Karpas-422 (cell line): ENCODE measurements at regions not wholly inside any gene's neighbourhood (a gene's known extent, or its start where the extent isn't known, plus 50 kb on each side); places are given as distances from the start of the nearest gene placed in this dataset.
"Not testable (repeated sequence)": the region's sequence is repeated elsewhere in the genome, so short reads cannot be mapped to it uniquely, and the experiment has no call there.

ENCODE experiments used
- DNase-seq: peaks from one replicate; pipeline ENCODE4 v3.0.0-alpha.2; 2015
- H2AFZ ChIP-seq: fragments of 200-600 bp; sonication (generic); 2 replicates; pipeline ENCODE4 v1.6.1; 2014; ENCODE audit warnings: antibody characterized with exemption, low read length, mixed read lengths
- H3K27ac ChIP-seq: fragments of 200-600 bp; sonication (generic); 2 replicates; pipeline ENCODE4 v1.5.1; 2014; ENCODE audit warnings: mild to moderate bottlenecking, low read length, moderate library complexity
- H3K27me3 ChIP-seq: fragments of 200-600 bp; sonication (generic); 2 replicates; pipeline ENCODE4 v1.6.1; 2014; ENCODE audit warnings: low read length, mixed read lengths
- H3K36me3 ChIP-seq: fragments of 200-600 bp; sonication (generic); 2 replicates; pipeline ENCODE4 v1.6.1; 2014; ENCODE audit warnings: low read length, mixed read lengths; ENCODE audit not compliant: insufficient read depth
- H3K4me1 ChIP-seq: fragments of 200-600 bp; sonication (generic); 2 replicates; pipeline ENCODE4 v1.6.1; 2014; ENCODE audit warnings: mild to moderate bottlenecking, low read length, mixed read lengths
- H3K4me2 ChIP-seq: fragments of 200-600 bp; sonication (generic); 2 replicates; pipeline ENCODE4 v1.6.1; 2014; ENCODE audit warnings: low read length, low read depth, mild to moderate bottlenecking; ENCODE audit not compliant: poor library complexity, severe bottlenecking
- H3K4me3 ChIP-seq: fragments of 200-600 bp; sonication (generic); 2 replicates; pipeline ENCODE4 v1.5.1; 2014; ENCODE audit warnings: mild to moderate bottlenecking, antibody characterized with exemption, low read length, mixed read lengths
- H3K79me2 ChIP-seq: fragments of 200-600 bp; sonication (generic); 2 replicates; pipeline ENCODE4 v1.6.1; 2014; ENCODE audit warnings: mild to moderate bottlenecking, low read length, mixed read lengths
- H3K9ac ChIP-seq: fragments of 200-600 bp; sonication (generic); 2 replicates; pipeline ENCODE4 v1.6.0; 2014; ENCODE audit warnings: low read length
- H3K9me2 ChIP-seq: fragments of 200-600 bp; sonication (generic), shearing (Covaris generic); replicated peaks from 2 replicates; pipeline ENCODE4 v1.6.0; 2014; ENCODE audit warnings: mild to moderate bottlenecking, low read length, moderate library complexity; ENCODE audit not compliant: insufficient read depth
- H3K9me3 ChIP-seq: fragments of 300-700, 200-600 bp; sonication (generic); 2 replicates; pipeline ENCODE4 v1.6.1; 2014; ENCODE audit warnings: low read length, mixed read lengths
- H4K20me1 ChIP-seq: fragments of 200-600 bp; sonication (generic); 2 replicates; pipeline ENCODE4 v1.6.1; 2014; ENCODE audit warnings: mild to moderate bottlenecking, antibody characterized with exemption, low read length, low read depth; ENCODE audit not compliant: insufficient read depth

- no peaks in the 10 kb centered on the region for H4K20me1 ChIP-seq
- no peak overlapping the region for H3K4me2 ChIP-seq
- H3K4me3 ChIP-seq = no peak overlapping the region
- H3K4me1 ChIP-seq = no peaks in the 10 kb centered on the region
- no peak for DNase-seq
- H2AFZ ChIP-seq = no peak overlapping the region
- no peaks in the 10 kb centered on the region for H3K9me3 ChIP-seq
- no peaks in the 10 kb centered on the region for H3K9me2 ChIP-seq
- H3K36me3 ChIP-seq = no peaks in the 10 kb centered on the region
- H3K27me3 ChIP-seq = no peaks in the 10 kb centered on the region
- H3K9ac ChIP-seq = no peak overlapping the region
- no peak overlapping the region for H3K27ac ChIP-seq
- H3K79me2 ChIP-seq = no peaks in the 10 kb centered on the region
Measured at GRCh38 chr6:14398953-14399352, 281.4 kb downstream of the CD83 start.

GRCh38 chr6:14399635-14400034 lies 282.1 kb downstream of the CD83 start:
- no peak overlapping the region for H3K4me2 ChIP-seq
- no peak overlapping the region for H3K9ac ChIP-seq
- no peaks in the 10 kb centered on the region for H3K9me2 ChIP-seq
- H2AFZ ChIP-seq = no peak overlapping the region
- DNase-seq = no peak
- no peak overlapping the region for H3K27ac ChIP-seq
- no peaks in the 10 kb centered on the region for H3K79me2 ChIP-seq
- H3K4me1 ChIP-seq = no peaks in the 10 kb centered on the region
- H3K27me3 ChIP-seq = no peaks in the 10 kb centered on the region
- H3K4me3 ChIP-seq = no peak overlapping the region
- no peaks in the 10 kb centered on the region for H3K9me3 ChIP-seq
- no peaks in the 10 kb centered on the region for H4K20me1 ChIP-seq
- no peaks in the 10 kb centered on the region for H3K36me3 ChIP-seq

- Histone ChIP-seq H3K9me2 (no peaks in the 10 kb centered on the region), H3K9ac (no peak overlapping the region), H4K20me1 (no peaks in the 10 kb centered on the region), H3K9me3 (no peaks in the 10 kb centered on the region), H2AFZ (no peak overlapping the region), H3K79me2 (no peaks in the 10 kb centered on the region), H3K4me2 (no peak overlapping the region), H3K36me3 (no peaks in the 10 kb centered on the region), H3K4me3 (no peak overlapping the region), H3K27me3 (no peaks in the 10 kb centered on the region), H3K4me1 (no peaks in the 10 kb centered on the region), H3K27ac (no peak overlapping the region)
- DNase-seq = no peak
Measured at GRCh38 chr6:14401246-14401645, 283.7 kb downstream of the CD83 start.

- H3K9me3 ChIP-seq = no peaks in the 10 kb centered on the region
- no peak overlapping the region for H3K4me3 ChIP-seq
- no peaks in the 10 kb centered on the region for H3K27me3 ChIP-seq
- H2AFZ ChIP-seq = no peak overlapping the region
- DNase-seq = no peak
- no peak overlapping the region for H3K4me2 ChIP-seq
- H3K9me2 ChIP-seq = no peaks in the 10 kb centered on the region
- no peak overlapping the region for H3K9ac ChIP-seq
- no peaks in the 10 kb centered on the region for H3K4me1 ChIP-seq
- H3K27ac ChIP-seq = no peak overlapping the region
- no peaks in the 10 kb centered on the region for H4K20me1 ChIP-seq
- no peaks in the 10 kb centered on the region for H3K79me2 ChIP-seq
- no peaks in the 10 kb centered on the region for H3K36me3 ChIP-seq
Measured at GRCh38 chr6:14406614-14407331, 289.2 kb downstream of the CD83 start.

- Histone ChIP-seq H3K36me3 (no peaks in the 10 kb centered on the region), H4K20me1 (no peaks in the 10 kb centered on the region), H3K4me1 (no peaks in the 10 kb centered on the region), H3K4me2 (no peak overlapping the region), H3K27ac (no peak overlapping the region), H3K79me2 (no peaks in the 10 kb centered on the region), H3K4me3 (no peak overlapping the region), H3K9me3 (no peaks in the 10 kb centered on the region), H3K9me2 (no peaks in the 10 kb centered on the region), H2AFZ (no peak overlapping the region), H3K9ac (no peak overlapping the region), H3K27me3 (no peaks in the 10 kb centered on the region)
- DNase-seq = no peak
Measured at GRCh38 chr6:14408446-14408845, 290.9 kb downstream of the CD83 start.

- no peak overlapping the region for H3K9ac ChIP-seq
- no peaks in the 10 kb centered on the region for H3K27me3 ChIP-seq
- no peak overlapping the region for H3K27ac ChIP-seq
- H3K4me2 ChIP-seq = no peak overlapping the region
- no peaks in the 10 kb centered on the region for H3K4me1 ChIP-seq
- H4K20me1 ChIP-seq = no peaks in the 10 kb centered on the region
- no peak overlapping the region for H3K4me3 ChIP-seq
- no peak for DNase-seq
- H2AFZ ChIP-seq = no peak overlapping the region
- no peaks in the 10 kb centered on the region for H3K36me3 ChIP-seq
- no peaks in the 10 kb centered on the region for H3K9me2 ChIP-seq
- no peaks in the 10 kb centered on the region for H3K9me3 ChIP-seq
- H3K79me2 ChIP-seq = no peaks in the 10 kb centered on the region
Measured at GRCh38 chr6:14412026-14412425, 294.5 kb downstream of the CD83 start.

- Histone ChIP-seq H3K9me2 (no peaks in the 10 kb centered on the region), H3K79me2 (no peaks in the 10 kb centered on the region), H3K4me2 (no peak overlapping the region), H3K9me3 (no peaks in the 10 kb centered on the region), H3K27ac (no peak overlapping the region), H3K9ac (no peak overlapping the region), H4K20me1 (no peaks in the 10 kb centered on the region), H3K4me3 (no peak overlapping the region), H3K27me3 (no peaks in the 10 kb centered on the region), H3K4me1 (no peaks in the 10 kb centered on the region), H3K36me3 (no peaks in the 10 kb centered on the region), H2AFZ (no peak overlapping the region)
- no peak for DNase-seq
Measured at GRCh38 chr6:14415452-14415851, 297.9 kb downstream of the CD83 start.

- no peaks in the 10 kb centered on the region for H3K9me3 ChIP-seq
- no peaks in the 10 kb centered on the region for H3K9me2 ChIP-seq
- H3K36me3 ChIP-seq = no peaks in the 10 kb centered on the region
- H4K20me1 ChIP-seq = no peaks in the 10 kb centered on the region
- no peak overlapping the region for H3K9ac ChIP-seq
- no peaks in the 10 kb centered on the region for H3K79me2 ChIP-seq
- H3K4me3 ChIP-seq = no peak overlapping the region
- H2AFZ ChIP-seq = no peak overlapping the region
- no peak overlapping the region for H3K4me2 ChIP-seq
- DNase-seq = no peak
- no peak overlapping the region for H3K27ac ChIP-seq
- H3K4me1 ChIP-seq = no peaks in the 10 kb centered on the region
- H3K27me3 ChIP-seq = no peaks in the 10 kb centered on the region
Measured at GRCh38 chr6:14417377-14417776, 299.8 kb downstream of the CD83 start.

- DNase-seq, H3K79me2 ChIP-seq, H3K9ac ChIP-seq, H3K9me3 ChIP-seq, H3K4me1 ChIP-seq, H3K27me3 ChIP-seq, H3K4me2 ChIP-seq, H3K36me3 ChIP-seq, H2AFZ ChIP-seq, H3K27ac ChIP-seq, H3K9me2 ChIP-seq, H4K20me1 ChIP-seq, H3K4me3 ChIP-seq: not testable (repeated sequence)
Measured at GRCh38 chr6:14419224-14419623, 301.7 kb downstream of the CD83 start.
